8988T (cell line): ENCODE measurements at regions not wholly inside any gene's neighbourhood (a gene's known extent, or its start where the extent isn't known, plus 50 kb on each side); places are given as distances from the start of the nearest gene placed in this dataset.

Source experiments
- DNase-seq: peaks from one replicate; pipeline ENCODE4 v3.0.0; 2011

- DNase-seq: no peak
Observed at GRCh38 chr4:35494955-35495354, 749.4 kb downstream of the ARAP2 start.

- DNase-seq: no peak
Observed at GRCh38 chr4:35500812-35501211, 743.5 kb downstream of the ARAP2 start.

GRCh38 chr4:35503435-35503834 lies 740.9 kb downstream of the ARAP2 start:
- DNase-seq: no peak

DNA sequence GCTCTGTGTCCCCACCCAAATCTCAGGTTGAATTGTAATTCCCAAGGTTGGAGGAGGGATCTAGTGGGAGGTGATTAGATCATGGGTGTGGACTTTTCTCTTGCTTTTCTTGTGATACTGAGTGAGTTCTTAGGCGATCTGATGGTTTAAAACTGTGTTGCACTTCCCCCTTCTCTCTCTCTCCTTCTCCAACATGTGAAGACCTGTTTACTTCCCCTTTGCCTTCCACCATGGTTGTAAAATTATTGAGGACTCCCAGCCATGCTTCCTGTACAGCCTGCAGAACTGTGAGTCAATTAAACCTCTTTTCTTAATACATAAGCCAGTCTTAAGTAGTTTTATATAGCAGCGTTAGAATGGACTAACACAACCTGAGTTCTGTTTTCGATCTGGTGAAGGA lies 738.2 kb downstream of the ARAP2 start:
- no peak for DNase-seq

- DNase-seq: no peak
Observed at GRCh38 chr4:35511851-35512250, 732.5 kb downstream of the ARAP2 start.

GRCh38 chr4:35516102-35516501 lies 728.2 kb downstream of the ARAP2 start:
- no peak for DNase-seq

DNA sequence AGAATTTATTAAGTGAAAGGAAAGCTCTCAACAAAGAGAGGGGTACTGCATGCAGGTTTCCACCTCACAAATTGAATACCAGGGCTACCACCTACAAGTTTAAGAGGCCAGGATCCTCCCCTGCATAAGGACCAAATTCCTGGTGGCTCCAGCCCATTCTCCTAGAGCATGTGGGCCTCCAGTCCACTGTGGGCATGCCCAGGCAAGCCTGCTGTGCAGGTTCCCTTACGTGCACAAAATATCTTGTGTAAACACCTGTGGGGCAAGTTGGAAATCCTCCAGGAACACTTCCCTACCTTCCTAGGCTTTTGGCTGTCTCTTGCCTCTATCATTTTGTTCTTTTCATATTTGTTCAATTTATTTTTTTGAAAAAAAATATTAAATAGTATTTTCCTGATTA lies 724.3 kb downstream of the ARAP2 start:
- DNase-seq: no peak

- DNase-seq: no peak
Observed at GRCh38 chr4:35521682-35522081, 722.6 kb downstream of the ARAP2 start.

GRCh38 chr4:35525192-35525978 lies 718.9 kb downstream of the ARAP2 start:
- no peak for DNase-seq

- no peak for DNase-seq
Observed at GRCh38 chr4:35526456-35526855, 717.9 kb downstream of the ARAP2 start.

DNA sequence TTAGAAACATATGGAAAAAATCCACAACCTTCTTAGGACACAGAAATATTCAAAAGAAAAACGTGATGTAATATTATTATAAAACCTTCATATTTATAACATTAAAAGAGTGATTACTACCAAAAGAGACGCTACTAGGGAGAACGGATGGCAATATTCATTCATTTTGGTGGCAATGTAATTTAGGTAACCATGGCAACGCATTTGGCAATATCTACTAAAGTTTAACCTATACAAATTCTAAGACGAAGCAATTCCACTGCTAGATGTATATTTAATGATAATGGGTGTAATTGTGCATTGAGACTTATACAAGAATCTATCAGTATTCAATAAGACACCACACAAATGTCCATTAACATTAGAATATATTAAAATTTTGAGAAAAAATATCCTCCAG lies 709.4 kb downstream of the ARAP2 start:
- DNase-seq: no peak

DNA sequence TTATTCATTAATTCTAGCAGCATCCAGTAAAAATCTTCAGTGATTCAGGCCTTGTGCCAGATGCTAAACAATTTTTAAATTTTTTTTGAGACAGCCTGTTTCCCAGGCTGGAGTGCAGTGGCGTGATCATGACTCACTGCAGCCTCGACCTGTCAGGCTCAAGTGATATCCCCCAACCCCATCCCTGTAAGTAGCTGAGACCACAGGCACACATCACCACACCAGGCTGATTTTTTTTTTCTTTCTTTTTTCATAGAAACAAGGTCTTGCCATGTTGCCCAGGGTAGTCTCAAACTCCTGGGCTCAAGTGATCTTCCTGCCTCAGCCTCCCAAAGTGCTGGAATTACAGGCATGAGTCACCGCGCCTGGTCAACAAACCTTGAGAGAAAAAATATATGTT lies 705.5 kb downstream of the ARAP2 start:
- DNase-seq: no peak

- DNase-seq: no peak
Observed at GRCh38 chr4:35539404-35540055, 704.8 kb downstream of the ARAP2 start.

- no peak for DNase-seq
Observed at GRCh38 chr4:35541146-35541887, 703.0 kb downstream of the ARAP2 start.

- no peak for DNase-seq
Observed at GRCh38 chr4:35541888-35542213, 702.5 kb downstream of the ARAP2 start.

GRCh38 chr4:35548921-35549320 lies 695.4 kb downstream of the ARAP2 start:
- DNase-seq: no peak

DNA sequence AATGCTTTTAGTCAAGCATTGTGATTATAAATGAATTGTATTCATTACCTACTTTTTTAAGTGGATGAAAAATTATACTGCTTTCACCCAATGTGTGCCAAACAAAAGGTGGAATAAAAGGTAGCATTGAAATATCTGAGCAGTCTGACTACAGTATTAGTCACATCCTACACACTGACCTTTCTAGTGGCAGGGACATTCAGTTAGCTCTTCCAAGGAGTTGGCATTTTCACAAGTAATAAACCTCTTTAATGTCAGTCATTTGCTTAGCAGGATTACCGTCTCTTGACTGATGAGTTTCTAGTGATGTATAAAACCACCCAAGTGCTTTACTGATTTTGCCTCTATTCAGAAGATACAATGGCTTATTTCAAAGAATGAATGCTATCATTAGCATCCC lies 687.9 kb downstream of the ARAP2 start:
- DNase-seq: no peak

- no peak for DNase-seq
Observed at GRCh38 chr4:35559559-35560365, 684.6 kb downstream of the ARAP2 start.

DNA sequence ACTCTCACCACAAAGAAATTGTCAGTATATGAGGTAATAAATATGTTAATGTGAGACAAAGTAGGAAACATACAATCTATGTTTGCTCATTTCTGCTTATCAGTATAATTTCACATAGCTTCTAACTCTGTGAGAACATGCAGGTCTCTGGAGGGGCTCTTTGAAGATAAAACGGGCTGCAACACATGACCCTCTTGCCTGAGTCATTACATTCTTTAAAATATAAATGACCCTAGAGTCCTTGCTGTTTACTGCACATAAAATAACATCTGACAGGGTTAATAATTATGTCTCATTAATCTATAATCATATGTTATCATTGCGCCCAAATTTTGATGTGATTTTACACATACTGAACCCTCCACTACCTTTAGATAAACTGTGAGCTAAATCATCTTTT lies 681.5 kb downstream of the ARAP2 start:
- no peak for DNase-seq

DNA sequence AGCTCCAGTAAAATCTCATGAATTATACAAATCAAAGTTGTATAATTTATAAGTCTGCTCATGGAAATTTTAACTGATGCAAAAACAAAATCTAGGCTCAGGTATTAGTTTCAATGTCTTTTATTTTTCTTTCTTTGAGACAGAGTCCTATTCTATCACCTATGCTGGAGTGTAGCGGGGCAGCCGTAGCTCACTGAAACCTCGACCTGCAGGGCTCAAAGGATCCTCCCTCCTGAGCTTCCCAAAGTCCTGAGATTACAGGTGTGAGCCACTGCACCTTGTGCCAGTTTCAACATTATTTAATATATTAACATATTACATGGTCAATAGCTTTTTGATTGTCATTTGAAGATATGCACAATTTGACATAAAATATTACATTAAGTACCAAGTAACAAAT lies 678.7 kb downstream of the ARAP2 start:
- DNase-seq: no peak

- DNase-seq: no peak
Observed at GRCh38 chr4:35591035-35591434, 653.3 kb downstream of the ARAP2 start.

- no peak for DNase-seq
Observed at GRCh38 chr4:35604252-35604651, 640.1 kb downstream of the ARAP2 start.

DNA sequence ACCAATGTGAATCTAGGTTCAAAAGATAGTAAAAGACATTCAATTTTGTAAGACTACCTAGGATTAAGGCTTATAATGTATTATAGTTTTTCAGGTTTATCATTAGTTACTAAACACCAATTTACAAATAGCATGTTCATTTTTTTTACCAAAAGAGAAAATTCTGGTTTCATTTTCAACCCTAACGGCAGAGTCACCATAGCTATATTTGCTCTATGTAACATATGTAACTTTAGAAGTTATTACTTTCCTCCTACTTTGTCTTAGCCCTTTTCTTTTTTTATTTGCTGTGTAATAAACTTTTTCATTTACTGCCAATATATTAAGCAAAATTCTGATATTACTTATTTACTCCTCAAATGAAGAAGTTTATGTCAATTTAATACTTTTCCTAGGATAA lies 639.6 kb downstream of the ARAP2 start:
- DNase-seq: no peak
